Suprapubic skin (tissue), 4 donors: ENCODE measurements at regions not wholly inside any gene's neighbourhood (a gene's known extent, or its start where the extent isn't known, plus 50 kb on each side); places are given as distances from the start of the nearest gene placed in this dataset.

Experiments used
- DNase-seq, 2 donors: peaks; one replicate each; pipeline ENCODE4 v3.0.0-alpha.2; 2019; ENCODE audit warnings: low spot score in 2 of 2
- H3K27ac ChIP-seq: fragments of 200-600 bp; sonication (generic); one replicate; pipeline ENCODE4 v1.5.1; 2019
- H3K27me3 ChIP-seq: fragments of 200-600 bp; sonication (generic); one replicate; pipeline ENCODE4 v1.5.1; 2019
- H3K36me3 ChIP-seq: fragments of 200-600 bp; sonication (generic); one replicate; pipeline ENCODE4 v1.5.1; 2019
- H3K4me1 ChIP-seq: fragments of 200-600 bp; sonication (generic); one replicate; pipeline ENCODE4 v1.5.1; 2019
- H3K4me3 ChIP-seq: fragments of 200-600 bp; sonication (generic); one replicate; pipeline ENCODE4 v1.5.1; 2019; ENCODE audit warnings: mild to moderate bottlenecking
- H3K9me3 ChIP-seq: fragments of 200-600 bp; sonication (generic); one replicate; pipeline ENCODE4 v1.5.1; 2019
- CTCF ChIP-seq, 2 donors: fragments of 200-600 bp in 1 of 2; fragments of 450-650 bp in 1 of 2; sonication (generic) in 1 of 2; IDR thresholded peaks; one replicate each; pipeline ENCODE4 v1.5.1; 2016 to 2019; ENCODE audit warnings: antibody characterized with exemption in 2 of 2, mild to moderate bottlenecking in 1 of 2, moderate library complexity in 1 of 2
- EP300 ChIP-seq: sonication (generic); formaldehyde crosslinking; IDR thresholded peaks from one replicate; pipeline ENCODE4 v1.6.1; 2017; ENCODE audit warnings: antibody characterized with exemption
- POLR2A ChIP-seq, 2 donors: fragments of 450-650 bp; IDR thresholded peaks; one replicate each; pipeline ENCODE4 v1.6.1; 2017; ENCODE audit warnings: antibody characterized with exemption in 2 of 2, mild to moderate bottlenecking in 2 of 2, moderate library complexity in 2 of 2
- POLR2AphosphoS5 ChIP-seq, 3 donors: sonication (generic); formaldehyde crosslinking; IDR thresholded peaks; one replicate each; pipeline ENCODE4 v1.6.1; 2017; ENCODE audit warnings: antibody characterized with exemption in 3 of 3
- WGBS: methylation state at CpG from one replicate; pipeline ENCODE4 v1.1.5; 2018; 5-methylcytosine and 5-hydroxymethylcytosine counted together

- Histone ChIP-seq H3K4me3 (no peak overlapping the region), H3K9me3 (no peaks in the 10 kb centered on the region), H3K27ac (no peak overlapping the region), H3K27me3 (no peaks in the 10 kb centered on the region), H3K36me3 (no peaks in the 10 kb centered on the region), H3K4me1 (no peaks in the 10 kb centered on the region)
- 78% methylated on average over 5 of the region's 5 CpGs for WGBS
- DNase-seq = no peak
- no peak for TF ChIP-seq POLR2A (IDR thresholded peaks at IDR 0.05)
- TF ChIP-seq POLR2AphosphoS5 (IDR thresholded peaks at IDR 0.05) = no peak
- TF ChIP-seq EP300 = no peak
- TF ChIP-seq CTCF (IDR thresholded peaks at IDR 0.05) = no peak
Measured at GRCh38 chr11:92782806-92783205, 186.6 kb upstream of the MTNR1B start.

DNA sequence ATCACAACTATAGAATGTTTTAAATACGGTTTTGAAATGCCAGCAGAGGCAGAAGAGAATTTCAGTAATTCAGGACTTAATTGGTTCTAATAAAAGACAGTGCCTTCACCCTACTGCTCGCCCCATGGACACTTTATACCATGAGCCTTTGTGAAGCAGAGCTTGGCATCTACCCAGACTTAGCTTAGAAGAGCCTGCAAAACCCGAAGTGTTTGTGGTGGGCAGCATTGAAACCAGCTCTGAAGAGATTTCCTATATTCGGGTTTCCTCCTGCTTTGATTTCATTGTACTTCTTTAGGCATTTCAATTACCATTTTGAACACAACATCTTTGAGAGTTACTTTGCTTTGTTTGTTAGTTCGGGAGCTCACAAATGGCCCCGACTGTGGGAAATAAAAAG, 185.1 kb upstream of the MTNR1B start:
- H3K27ac ChIP-seq = no peak overlapping the region
- H3K9me3 ChIP-seq = no peaks in the 10 kb centered on the region
- no peak for DNase-seq
- WGBS = 55% methylated on average over 6 of the region's 6 CpGs
- H3K4me1 ChIP-seq = no peaks in the 10 kb centered on the region
- no peak overlapping the region for H3K4me3 ChIP-seq
- no peaks in the 10 kb centered on the region for H3K27me3 ChIP-seq
- TF ChIP-seq EP300 (no peak), POLR2AphosphoS5 (IDR thresholded peaks at IDR 0.05) (no peak), POLR2A (IDR thresholded peaks at IDR 0.05) (no peak), CTCF (IDR thresholded peaks at IDR 0.05) (no peak)
- no peaks in the 10 kb centered on the region for H3K36me3 ChIP-seq

GRCh38 chr11:92787638-92788037, 181.8 kb upstream of the MTNR1B start:
- no peak overlapping the region for H3K27ac ChIP-seq
- no peaks in the 10 kb centered on the region for H3K27me3 ChIP-seq
- no peaks in the 10 kb centered on the region for H3K36me3 ChIP-seq
- no peak for DNase-seq
- no peaks in the 10 kb centered on the region for H3K4me1 ChIP-seq
- H3K4me3 ChIP-seq = no peak overlapping the region
- H3K9me3 ChIP-seq = no peaks in the 10 kb centered on the region
- WGBS = 75% methylated on average over 2 of the region's 2 CpGs
- TF ChIP-seq CTCF (IDR thresholded peaks at IDR 0.05) = no peak
- no peak for TF ChIP-seq EP300
- no peak for TF ChIP-seq POLR2A (IDR thresholded peaks at IDR 0.05)
- no peak for TF ChIP-seq POLR2AphosphoS5 (IDR thresholded peaks at IDR 0.05)

DNA sequence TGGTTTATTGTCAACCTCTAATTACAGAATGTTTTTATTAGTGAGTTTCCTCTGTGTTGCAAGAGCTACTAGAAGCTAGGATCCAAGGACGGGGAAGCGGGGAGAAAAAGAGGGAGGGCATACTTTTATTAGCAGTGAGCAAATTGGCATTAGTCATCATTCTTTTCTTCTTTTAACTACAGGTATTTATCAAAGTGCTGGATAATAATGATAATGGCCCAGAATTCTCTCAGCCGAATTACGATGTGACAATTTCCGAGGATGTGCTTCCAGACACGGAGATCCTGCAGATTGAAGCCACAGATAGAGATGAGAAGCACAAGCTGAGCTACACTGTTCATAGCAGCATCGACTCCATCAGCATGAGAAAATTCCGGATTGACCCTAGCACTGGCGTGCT, 179.7 kb upstream of the MTNR1B start:
- Histone ChIP-seq H3K27me3 (no peaks in the 10 kb centered on the region), H3K9me3 (no peaks in the 10 kb centered on the region), H3K4me3 (no peak overlapping the region), H3K27ac (no peak overlapping the region), H3K4me1 (no peaks in the 10 kb centered on the region), H3K36me3 (no peaks in the 10 kb centered on the region)
- whole genome bisulfite sequencing = 80% methylated on average over 9 of the region's 9 CpGs
- TF ChIP-seq CTCF (IDR thresholded peaks at IDR 0.05) = no peak
- DNase-seq = no peak

DNA sequence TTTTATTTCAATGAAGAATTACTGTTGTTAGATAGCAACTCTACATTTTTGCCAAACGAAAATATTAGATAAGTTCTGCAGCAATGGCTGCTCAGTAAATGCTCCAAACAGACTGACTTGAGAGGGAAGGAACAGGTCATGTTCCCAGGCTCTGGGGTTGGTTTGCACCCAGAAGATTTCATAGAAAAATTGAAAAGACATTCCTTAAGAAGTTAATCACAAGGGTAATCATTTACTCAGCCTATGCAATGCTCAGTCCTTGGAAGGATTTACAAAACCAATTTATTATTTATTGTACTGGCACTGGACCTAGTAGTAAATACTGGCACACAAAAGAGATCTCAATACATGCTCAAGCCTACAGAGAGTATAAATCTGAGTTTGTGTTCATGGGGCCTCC, 179.1 kb upstream of the MTNR1B start:
- Histone ChIP-seq H3K4me1 (no peaks in the 10 kb centered on the region), H3K27me3 (no peaks in the 10 kb centered on the region), H3K4me3 (no peak overlapping the region), H3K9me3 (no peaks in the 10 kb centered on the region), H3K27ac (no peak overlapping the region), H3K36me3 (no peaks in the 10 kb centered on the region)
- TF ChIP-seq CTCF (IDR thresholded peaks at IDR 0.05) (no peak), POLR2AphosphoS5 (IDR thresholded peaks at IDR 0.05) (no peak), EP300 (no peak), POLR2A (IDR thresholded peaks at IDR 0.05) (no peak)
- no peak for DNase-seq
- WGBS = 72% methylated on average over 1 of the region's 1 CpG
